IMR-90 (cell line): ENCODE measurements at regions not wholly inside any gene's neighbourhood (a gene's known extent, or its start where the extent isn't known, plus 50 kb on each side); places are given as distances from the start of the nearest gene placed in this dataset.

ENCODE experiments used
- BHLHE40 ChIP-seq: fragments of 150-350 bp; IDR thresholded peaks from 2 replicates; pipeline ENCODE4 v1.6.1; 2016; ENCODE audit warnings: mild to moderate bottlenecking, low read depth, low read length
- CEBPB ChIP-seq: IDR thresholded peaks from 2 replicates; pipeline ENCODE4 v1.6.1; 2012; ENCODE audit warnings: low read depth, low read length, improper control_type of control experiment
- CHD1 ChIP-seq: IDR thresholded peaks from 2 replicates; pipeline ENCODE4 v1.6.1; 2012; ENCODE audit warnings: low read depth, low read length, improper control_type of control experiment
- CTCF ChIP-seq: conservative IDR thresholded peaks from 2 replicates; pipeline ENCODE4 v1.5.1; 2012; ENCODE audit warnings: mild to moderate bottlenecking, low read depth, low read length, improper control_type of control experiment
- FOS ChIP-seq: fragments of 150-350 bp; IDR thresholded peaks from 2 replicates; pipeline ENCODE4 v1.6.1; 2016; ENCODE audit warnings: low read depth, low read length
- MAFK ChIP-seq: IDR thresholded peaks from 2 replicates; pipeline ENCODE4 v1.6.1; 2012; ENCODE audit warnings: low read depth, low read length, improper control_type of control experiment
- POLR2A ChIP-seq: IDR thresholded peaks from 2 replicates; pipeline ENCODE4 v1.6.1; 2012; ENCODE audit warnings: mild to moderate bottlenecking, low read depth, low read length
- RCOR1 ChIP-seq: IDR thresholded peaks from 2 replicates; pipeline ENCODE4 v1.6.1; 2012; ENCODE audit warnings: mild to moderate bottlenecking, low read length, improper control_type of control experiment; ENCODE audit not compliant: insufficient replicate concordance
- SMC3 ChIP-seq: fragments of 150-350 bp; IDR thresholded peaks from 2 replicates; pipeline ENCODE4 v1.6.1; 2016; ENCODE audit warnings: low read depth, mild to moderate bottlenecking, antibody characterized with exemption, low read length, moderate library complexity
- TF ChIP-seq, protein P1 (sequence below): fragments of 150-350 bp; IDR thresholded peaks from 2 replicates; pipeline ENCODE4 v1.6.1; 2016; ENCODE audit warnings: low read depth, mild to moderate bottlenecking, low read length, moderate library complexity, borderline replicate concordance

DNA sequence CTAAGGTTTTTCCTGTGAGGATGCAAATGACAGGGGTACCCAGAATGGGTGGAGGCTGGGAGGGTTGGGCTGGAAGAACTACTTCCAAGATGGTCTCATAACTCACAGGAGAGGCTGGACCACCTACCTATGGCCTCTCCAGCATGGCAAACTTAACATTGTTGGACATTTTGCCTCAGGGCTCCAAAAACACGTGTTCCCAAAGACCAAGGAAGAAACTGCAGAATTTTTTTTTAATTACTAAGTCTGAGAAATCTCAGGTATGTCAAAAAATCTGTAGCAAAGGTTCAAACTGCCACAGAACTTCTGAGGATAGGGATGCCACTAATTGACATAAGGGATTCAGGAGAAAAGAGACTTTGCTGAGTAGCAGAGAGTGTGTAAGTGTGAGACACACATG, 270.8 kb downstream of the NNT start:
- TF ChIP-seq CTCF (no peak), CEBPB (no peak), POLR2A (no peak), MAFK (no peak), BHLHE40 (no peak), SMC3 (no peak), RCOR1 (no peak), CHD1 (no peak), FOS (no peak)
- TF ChIP-seq, protein P1, sequence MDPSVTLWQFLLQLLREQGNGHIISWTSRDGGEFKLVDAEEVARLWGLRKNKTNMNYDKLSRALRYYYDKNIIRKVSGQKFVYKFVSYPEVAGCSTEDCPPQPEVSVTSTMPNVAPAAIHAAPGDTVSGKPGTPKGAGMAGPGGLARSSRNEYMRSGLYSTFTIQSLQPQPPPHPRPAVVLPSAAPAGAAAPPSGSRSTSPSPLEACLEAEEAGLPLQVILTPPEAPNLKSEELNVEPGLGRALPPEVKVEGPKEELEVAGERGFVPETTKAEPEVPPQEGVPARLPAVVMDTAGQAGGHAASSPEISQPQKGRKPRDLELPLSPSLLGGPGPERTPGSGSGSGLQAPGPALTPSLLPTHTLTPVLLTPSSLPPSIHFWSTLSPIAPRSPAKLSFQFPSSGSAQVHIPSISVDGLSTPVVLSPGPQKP = no peak
